ENCODE measurements at regions not wholly inside any gene's neighbourhood (a gene's known extent, or its start where the extent isn't known, plus 50 kb on each side); places are given as distances from the start of the nearest gene placed in this dataset.

- TF ChIP-seq POLR2AphosphoS5 (IDR thresholded peaks at IDR 0.05; ENCODE audit: insufficient read depth, low read depth, low read length) (no peak), CTCF (IDR thresholded peaks at IDR 0.05; ENCODE audit: extremely low read depth in 1 of 2, insufficient read depth in 1 of 2, low read depth in 1 of 2, low read length in 2 of 2) (no peak), FOS (IDR thresholded peaks at IDR 0.05; ENCODE audit: borderline replicate concordance, insufficient read depth, low read length) (no peak)
Observed at GRCh38 chr4:83894831-83895230, 358.9 kb downstream of the GPAT3 start.
